SK-N-SH treated with all-trans-retinoic acid at 6 μM for 48 hours (cell line): ENCODE measurements at regions not wholly inside any gene's neighbourhood (a gene's known extent, or its start where the extent isn't known, plus 50 kb on each side); places are given as distances from the start of the nearest gene placed in this dataset.

Experiments used
- ATAC-seq: fragments of 200-7000 bp; cut with Tn5 transposase; 3 replicates; pipeline ENCODE4 v1.9.1; 2020; ENCODE audit warnings: mild to moderate bottlenecking, moderate library complexity
- BACH2 ChIP-seq: fragments of 250-450 bp; sonication (Bioruptor Pico); IDR thresholded peaks from 2 replicates; pipeline ENCODE4 v1.9.0; 2021; ENCODE audit warnings: mild to moderate bottlenecking, borderline replicate concordance
- CSDC2 ChIP-seq: fragments of 250-450 bp; sonication (Bioruptor Pico); IDR thresholded peaks from 2 replicates; pipeline ENCODE4 v1.5.0; 2020; ENCODE audit warnings: mild to moderate bottlenecking, moderate library complexity
- CSRNP3 ChIP-seq: fragments of 250-450 bp; sonication (Bioruptor Pico); IDR thresholded peaks from 2 replicates; pipeline ENCODE4 v1.5.1; 2021; ENCODE audit warnings: mild to moderate bottlenecking, moderate library complexity
- ESRRG ChIP-seq: fragments of 250-450 bp; sonication (Bioruptor Pico); IDR thresholded peaks from 2 replicates; pipeline ENCODE4 v1.6.1; 2021; ENCODE audit warnings: mild to moderate bottlenecking
- GLIS3 ChIP-seq: fragments of 250-450 bp; sonication (Bioruptor Pico); IDR thresholded peaks from 2 replicates; pipeline ENCODE4 v1.5.0; 2020; ENCODE audit warnings: mild to moderate bottlenecking, moderate library complexity
- ISL1 ChIP-seq: fragments of 250-450 bp; sonication (Bioruptor Pico); IDR thresholded peaks from 2 replicates; pipeline ENCODE4 v2.1.2; 2022; ENCODE audit warnings: mild to moderate bottlenecking, moderate library complexity
- OSR1 ChIP-seq: fragments of 250-450 bp; sonication (Bioruptor Pico); IDR thresholded peaks from 2 replicates; pipeline ENCODE4 v1.8.0; 2022; ENCODE audit warnings: moderate library complexity, mild to moderate bottlenecking, inconsistent platforms
- PPARA ChIP-seq: fragments of 250-450 bp; sonication (Bioruptor Pico); IDR thresholded peaks from 2 replicates; pipeline ENCODE4 v1.5.0; 2020; ENCODE audit warnings: mild to moderate bottlenecking, borderline replicate concordance
- RARB ChIP-seq: fragments of 250-450 bp; sonication (Bioruptor Pico); IDR thresholded peaks from 2 replicates; pipeline ENCODE4 v1.8.0; 2021; ENCODE audit warnings: mild to moderate bottlenecking, moderate library complexity
- SNAI2 ChIP-seq: fragments of 250-450 bp; sonication (Bioruptor Pico); IDR thresholded peaks from 2 replicates; pipeline ENCODE4 v1.5.0; 2020; ENCODE audit warnings: mild to moderate bottlenecking, moderate library complexity
- TCF4 ChIP-seq: fragments of 250-450 bp; sonication (Bioruptor Pico); IDR thresholded peaks from 2 replicates; pipeline ENCODE4 v1.8.0; 2021; ENCODE audit warnings: mild to moderate bottlenecking, moderate library complexity, borderline replicate concordance
- TOX ChIP-seq: fragments of 250-450 bp; sonication (Bioruptor Pico); IDR thresholded peaks from 2 replicates; pipeline ENCODE4 v1.8.0; 2021; ENCODE audit warnings: mild to moderate bottlenecking, moderate library complexity, borderline replicate concordance
- TSHZ2 ChIP-seq: fragments of 250-450 bp; sonication (Bioruptor Pico); IDR thresholded peaks from 2 replicates; pipeline ENCODE4 v1.5.0; 2020; ENCODE audit warnings: mild to moderate bottlenecking, moderate library complexity
- ZFP3 ChIP-seq: fragments of 250-450 bp; sonication (Bioruptor Pico); IDR thresholded peaks from 2 replicates; pipeline ENCODE4 v1.5.0; 2020; ENCODE audit warnings: mild to moderate bottlenecking, moderate library complexity
- ZFP30 ChIP-seq: fragments of 450-650 bp; formaldehyde crosslinking; IDR thresholded peaks from 2 replicates; pipeline ENCODE4 v1.5.0; 2022; ENCODE audit warnings: mild to moderate bottlenecking, moderate library complexity
- ZNF565 ChIP-seq: fragments of 450-650 bp; formaldehyde crosslinking; conservative IDR thresholded peaks from 2 replicates; pipeline ENCODE4 v1.5.0; 2020; ENCODE audit warnings: low read depth, mild to moderate bottlenecking, moderate library complexity
- ZNF70 ChIP-seq: fragments of 450-650 bp; formaldehyde crosslinking; IDR thresholded peaks from 2 replicates; pipeline ENCODE4 v1.5.0; 2020; ENCODE audit warnings: mild to moderate bottlenecking, moderate library complexity
- ZNF8 ChIP-seq: fragments of 450-650 bp; formaldehyde crosslinking; IDR thresholded peaks from 2 replicates; pipeline ENCODE4 v1.5.0; 2020; ENCODE audit warnings: mild to moderate bottlenecking, moderate library complexity
- TF ChIP-seq, protein P1 (sequence below): fragments of 250-450 bp; sonication (Bioruptor Pico); IDR thresholded peaks from 2 replicates; pipeline ENCODE4 v1.8.0; 2021; ENCODE audit warnings: low read depth, mild to moderate bottlenecking, moderate library complexity, borderline replicate concordance
- TF ChIP-seq, protein P2 (sequence below): fragments of 250-450 bp; sonication (Bioruptor Pico); IDR thresholded peaks from 2 replicates; pipeline ENCODE4 v1.5.1; 2020; ENCODE audit warnings: low read depth, mild to moderate bottlenecking, moderate library complexity
- TF ChIP-seq, protein P3 (sequence below): fragments of 250-450 bp; sonication (Bioruptor Pico); IDR thresholded peaks from 2 replicates; pipeline ENCODE4 v1.8.0; 2020; ENCODE audit warnings: mild to moderate bottlenecking, moderate library complexity, borderline replicate concordance

GRCh38 chr9:16191191-16191590, 638.3 kb downstream of the CCDC171 start:
- no peak; the same call in 2 of the 3 replicates for ATAC-seq
- TF ChIP-seq TOX (CRISPR knock-in tag), result no peak
- TF ChIP-seq ESRRG (CRISPR knock-in tag), result no peak
- TF ChIP-seq OSR1 (CRISPR knock-in tag), result no peak
- TF ChIP-seq, protein P1, sequence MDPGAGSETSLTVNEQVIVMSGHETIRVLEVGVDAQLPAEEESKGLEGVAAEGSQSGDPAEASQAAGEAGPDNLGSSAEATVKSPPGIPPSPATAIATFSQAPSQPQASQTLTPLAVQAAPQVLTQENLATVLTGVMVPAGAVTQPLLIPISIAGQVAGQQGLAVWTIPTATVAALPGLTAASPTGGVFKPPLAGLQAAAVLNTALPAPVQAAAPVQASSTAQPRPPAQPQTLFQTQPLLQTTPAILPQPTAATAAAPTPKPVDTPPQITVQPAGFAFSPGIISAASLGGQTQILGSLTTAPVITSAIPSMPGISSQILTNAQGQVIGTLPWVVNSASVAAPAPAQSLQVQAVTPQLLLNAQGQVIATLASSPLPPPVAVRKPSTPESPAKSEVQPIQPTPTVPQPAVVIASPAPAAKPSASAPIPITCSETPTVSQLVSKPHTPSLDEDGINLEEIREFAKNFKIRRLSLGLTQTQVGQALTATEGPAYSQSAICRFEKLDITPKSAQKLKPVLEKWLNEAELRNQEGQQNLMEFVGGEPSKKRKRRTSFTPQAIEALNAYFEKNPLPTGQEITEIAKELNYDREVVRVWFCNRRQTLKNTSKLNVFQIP (CRISPR knock-in tag), result no peak

GRCh38 chr9:16191691-16192402, 639.0 kb downstream of the CCDC171 start:
- ATAC-seq, result peak; percentile 98
- TF ChIP-seq, protein P2, sequence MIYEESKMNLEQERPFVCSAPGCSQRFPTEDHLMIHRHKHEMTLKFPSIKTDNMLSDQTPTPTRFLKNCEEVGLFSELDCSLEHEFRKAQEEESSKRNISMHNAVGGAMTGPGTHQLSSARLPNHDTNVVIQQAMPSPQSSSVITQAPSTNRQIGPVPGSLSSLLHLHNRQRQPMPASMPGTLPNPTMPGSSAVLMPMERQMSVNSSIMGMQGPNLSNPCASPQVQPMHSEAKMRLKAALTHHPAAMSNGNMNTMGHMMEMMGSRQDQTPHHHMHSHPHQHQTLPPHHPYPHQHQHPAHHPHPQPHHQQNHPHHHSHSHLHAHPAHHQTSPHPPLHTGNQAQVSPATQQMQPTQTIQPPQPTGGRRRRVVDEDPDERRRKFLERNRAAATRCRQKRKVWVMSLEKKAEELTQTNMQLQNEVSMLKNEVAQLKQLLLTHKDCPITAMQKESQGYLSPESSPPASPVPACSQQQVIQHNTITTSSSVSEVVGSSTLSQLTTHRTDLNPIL (CRISPR knock-in tag), result no peak
- TF ChIP-seq RARB (CRISPR knock-in tag) (no peak), OSR1 (CRISPR knock-in tag) (no peak), ESRRG (CRISPR knock-in tag) (no peak), CSDC2 (CRISPR knock-in tag) (peak; percentile 56; the same call in 1 of the 2 replicates), TCF4 (CRISPR knock-in tag) (no peak), ZFP3 (peak; percentile 39; the same call in 1 of the 2 replicates), ZFP30 (CRISPR knock-in tag) (no peak), ZNF70 (CRISPR knock-in tag) (0 out of 2 replicates have a peak, but pooled peaks have one; percentile 30), SNAI2 (no peak), ISL1 (CRISPR knock-in tag) (peak; percentile 67), TSHZ2 (CRISPR knock-in tag) (0 out of 2 replicates have a peak, but pooled peaks have one; percentile 25), PPARA (CRISPR knock-in tag) (no peak), GLIS3 (CRISPR knock-in tag) (no peak), ZNF8 (no peak)
- TF ChIP-seq, protein P1 (CRISPR knock-in tag), result no peak
- TF ChIP-seq, protein P3, sequence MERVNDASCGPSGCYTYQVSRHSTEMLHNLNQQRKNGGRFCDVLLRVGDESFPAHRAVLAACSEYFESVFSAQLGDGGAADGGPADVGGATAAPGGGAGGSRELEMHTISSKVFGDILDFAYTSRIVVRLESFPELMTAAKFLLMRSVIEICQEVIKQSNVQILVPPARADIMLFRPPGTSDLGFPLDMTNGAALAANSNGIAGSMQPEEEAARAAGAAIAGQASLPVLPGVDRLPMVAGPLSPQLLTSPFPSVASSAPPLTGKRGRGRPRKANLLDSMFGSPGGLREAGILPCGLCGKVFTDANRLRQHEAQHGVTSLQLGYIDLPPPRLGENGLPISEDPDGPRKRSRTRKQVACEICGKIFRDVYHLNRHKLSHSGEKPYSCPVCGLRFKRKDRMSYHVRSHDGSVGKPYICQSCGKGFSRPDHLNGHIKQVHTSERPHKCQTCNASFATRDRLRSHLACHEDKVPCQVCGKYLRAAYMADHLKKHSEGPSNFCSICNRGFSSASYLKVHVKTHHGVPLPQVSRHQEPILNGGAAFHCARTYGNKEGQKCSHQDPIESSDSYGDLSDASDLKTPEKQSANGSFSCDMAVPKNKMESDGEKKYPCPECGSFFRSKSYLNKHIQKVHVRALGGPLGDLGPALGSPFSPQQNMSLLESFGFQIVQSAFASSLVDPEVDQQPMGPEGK, result no peak

GRCh38 chr9:16192403-16193017, 639.7 kb downstream of the CCDC171 start:
- ATAC-seq, result peak; percentile 66
- TF ChIP-seq ZFP30 (CRISPR knock-in tag) (no peak), ZFP3 (no peak), BACH2 (CRISPR knock-in tag) (no peak), CSRNP3 (CRISPR knock-in tag) (no peak), PPARA (CRISPR knock-in tag) (no peak), ZNF565 (CRISPR knock-in tag) (no peak), CSDC2 (CRISPR knock-in tag) (no peak), TCF4 (CRISPR knock-in tag) (no peak), ZNF8 (no peak)
